SK-N-SH treated with all-trans-retinoic acid at 6 μM for 48 hours (cell line): ENCODE measurements at regions not wholly inside any gene's neighbourhood (a gene's known extent, or its start where the extent isn't known, plus 50 kb on each side); places are given as distances from the start of the nearest gene placed in this dataset.

Source experiments
- CREB5 ChIP-seq: fragments of 250-450 bp; sonication (Bioruptor Pico); IDR thresholded peaks from 2 replicates; pipeline ENCODE4 v1.5.1; 2020; ENCODE audit warnings: low read depth, mild to moderate bottlenecking, moderate library complexity
- ISL1 ChIP-seq: fragments of 250-450 bp; sonication (Bioruptor Pico); IDR thresholded peaks from 2 replicates; pipeline ENCODE4 v2.1.2; 2022; ENCODE audit warnings: mild to moderate bottlenecking, moderate library complexity
- TOX ChIP-seq: fragments of 250-450 bp; sonication (Bioruptor Pico); IDR thresholded peaks from 2 replicates; pipeline ENCODE4 v1.8.0; 2021; ENCODE audit warnings: mild to moderate bottlenecking, moderate library complexity, borderline replicate concordance
- ZNF70 ChIP-seq: fragments of 450-650 bp; formaldehyde crosslinking; IDR thresholded peaks from 2 replicates; pipeline ENCODE4 v1.5.0; 2020; ENCODE audit warnings: mild to moderate bottlenecking, moderate library complexity

- TF ChIP-seq ISL1 (no peak), ZNF70 (CRISPR knock-in tag) (no peak), CREB5 (no peak), TOX (no peak)
Observed at GRCh38 chr2:186032102-186032738, 293.6 kb downstream of the FSIP2 start.
